ENCODE measurements at regions not wholly inside any gene's neighbourhood (a gene's known extent, or its start where the extent isn't known, plus 50 kb on each side); places are given as distances from the start of the nearest gene placed in this dataset.

- no peak for FAIRE-seq
Measured at GRCh38 chr5:103919506-103919905, 356.9 kb upstream of the NUDT12 start.

GRCh38 chr5:103918668-103919367 is 356.2 kb upstream of the NUDT12 start:
- no peak overlapping the region for H3K4me3 ChIP-seq (ENCODE audit: low read depth, low read length)
- TF ChIP-seq CTCF (IDR thresholded peaks at IDR 0.05; ENCODE audit: insufficient read depth, low read length, severe bottlenecking) = no peak
- no peaks in the 10 kb centered on the region for H3K27me3 ChIP-seq (ENCODE audit: control insufficient read depth, insufficient read depth, low read length)
- FAIRE-seq = no peak
- DNase-seq (ENCODE audit: low read depth) = no peak
- no peaks in the 10 kb centered on the region for H3K36me3 ChIP-seq (ENCODE audit: control insufficient read depth, insufficient read depth, low read length)

More at GRCh38 chr5:103919506-103919905, 356.9 kb upstream of the NUDT12 start:
- no peaks in the 10 kb centered on the region for H3K36me3 ChIP-seq (ENCODE audit: control insufficient read depth, insufficient read depth, low read length)
- no peak overlapping the region for H3K4me3 ChIP-seq (ENCODE audit: low read depth, low read length)
- DNase-seq (ENCODE audit: low read depth) = no peak
- no peaks in the 10 kb centered on the region for H3K27me3 ChIP-seq (ENCODE audit: control insufficient read depth, insufficient read depth, low read length)
- no peak for TF ChIP-seq CTCF (IDR thresholded peaks at IDR 0.05; ENCODE audit: insufficient read depth, low read length, severe bottlenecking)

GRCh38 chr5:103915081-103915480 is 352.5 kb upstream of the NUDT12 start:
- Histone ChIP-seq H3K4me3 (ENCODE audit: low read depth, low read length) (no peak overlapping the region), H3K27me3 (ENCODE audit: control insufficient read depth, insufficient read depth, low read length) (no peaks in the 10 kb centered on the region), H3K36me3 (ENCODE audit: control insufficient read depth, insufficient read depth, low read length) (no peaks in the 10 kb centered on the region)
- TF ChIP-seq CTCF (IDR thresholded peaks at IDR 0.05; ENCODE audit: insufficient read depth, low read length, severe bottlenecking) = no peak
- no peak for DNase-seq (ENCODE audit: low read depth)
- no peak for FAIRE-seq

- Histone ChIP-seq H3K36me3 (ENCODE audit: control insufficient read depth, insufficient read depth, low read length) (no peaks in the 10 kb centered on the region), H3K4me3 (ENCODE audit: low read depth, low read length) (no peak overlapping the region), H3K27me3 (ENCODE audit: control insufficient read depth, insufficient read depth, low read length) (no peaks in the 10 kb centered on the region)
- FAIRE-seq (no peak), DNase-seq (ENCODE audit: low read depth) (no peak)
- TF ChIP-seq CTCF (IDR thresholded peaks at IDR 0.05; ENCODE audit: insufficient read depth, low read length, severe bottlenecking) = no peak
Measured at GRCh38 chr5:103910786-103911185, 348.2 kb upstream of the NUDT12 start.

- H3K4me3 ChIP-seq (ENCODE audit: low read depth, low read length) = no peak overlapping the region
- TF ChIP-seq CTCF (IDR thresholded peaks at IDR 0.05; ENCODE audit: insufficient read depth, low read length, severe bottlenecking) = no peak
- no peaks in the 10 kb centered on the region for H3K27me3 ChIP-seq (ENCODE audit: control insufficient read depth, insufficient read depth, low read length)
- no peaks in the 10 kb centered on the region for H3K36me3 ChIP-seq (ENCODE audit: control insufficient read depth, insufficient read depth, low read length)
- FAIRE-seq (no peak), DNase-seq (ENCODE audit: low read depth) (no peak)
Measured at GRCh38 chr5:103910011-103910410, 347.4 kb upstream of the NUDT12 start.

- FAIRE-seq = no peak
- Histone ChIP-seq H3K36me3 (ENCODE audit: control insufficient read depth, insufficient read depth, low read length) (no peaks in the 10 kb centered on the region), H3K27me3 (ENCODE audit: control insufficient read depth, insufficient read depth, low read length) (no peaks in the 10 kb centered on the region), H3K4me3 (ENCODE audit: low read depth, low read length) (no peak overlapping the region)
- no peak for TF ChIP-seq CTCF (IDR thresholded peaks at IDR 0.05; ENCODE audit: insufficient read depth, low read length, severe bottlenecking)
- DNase-seq (ENCODE audit: low read depth) = no peak
Measured at GRCh38 chr5:103909391-103909790, 346.8 kb upstream of the NUDT12 start.
